ENCODE measurements at regions not wholly inside any gene's neighbourhood (a gene's known extent, or its start where the extent isn't known, plus 50 kb on each side); places are given as distances from the start of the nearest gene placed in this dataset.

- intact Hi-C loops (cut with micrococcal nuclease), result no loop called here
- Histone ChIP-seq H3K4me2 (replicated peaks; ENCODE audit: low read depth, low read length, poor library complexity, severe bottlenecking) (no peak overlapping the region), H4K20me1 (ENCODE audit: control insufficient read depth, insufficient read depth, low read length, poor library complexity, severe bottlenecking) (no peaks in the 10 kb centered on the region), H3K36me3 (replicated peaks in 1 of 2; ENCODE audit: control extremely low read depth in 1 of 2, control insufficient read depth in 1 of 2, extremely low read depth in 1 of 2, insufficient read depth in 2 of 2, low read length in 1 of 2) (no peaks in the 10 kb centered on the region), H3K27ac (ENCODE audit: low read length in 2 of 2) (no peak overlapping the region), H3K27me3 (replicated peaks in 1 of 4; ENCODE audit: control extremely low read depth in 1 of 4, control insufficient read depth in 3 of 4, insufficient read depth in 4 of 4, low read length in 3 of 4) (no peaks in the 10 kb centered on the region), H3K4me3 (ENCODE audit: control extremely low read depth in 1 of 5, extremely low read depth in 1 of 5, insufficient read depth in 1 of 5, low read depth in 2 of 5, low read length in 4 of 5) (no peak overlapping the region), H3K9ac (ENCODE audit: low read length) (no peak overlapping the region), H3K4me1 (ENCODE audit: control insufficient read depth in 2 of 2, insufficient read depth in 2 of 2, low read length in 2 of 2) (no peaks in the 10 kb centered on the region), H3K9me3 (ENCODE audit: control extremely low read depth in 1 of 3, control insufficient read depth in 2 of 3, insufficient read depth in 1 of 3, low read length in 2 of 3) (no peaks in the 10 kb centered on the region), H2AFZ (ENCODE audit: insufficient read depth, low read depth, low read length, poor library complexity, severe bottlenecking) (no peak overlapping the region), H3K79me2 (ENCODE audit: control insufficient read depth, insufficient read depth, low read length) (no peaks in the 10 kb centered on the region)
- Mint-ChIP-seq H3K27me3 (no peaks in the 10 kb centered on the region), H3K4me3 (no peak overlapping the region), H3K27ac (no peak overlapping the region), H3K4me1 (no peaks in the 10 kb centered on the region), H3K9me3 (ENCODE audit: insufficient read depth) (no peaks in the 10 kb centered on the region)
- DNase-seq (no peak), ATAC-seq (ENCODE audit: low read depth) (no peak)
- POLR2A ChIA-PET, result no interaction called here
- TF ChIP-seq EZH2 (IDR thresholded peaks at IDR 0.05; ENCODE audit: borderline replicate concordance, insufficient read depth, low read depth, low read length, poor library complexity, severe bottlenecking), result no peak
- CTCF ChIA-PET, result no interaction called here
- 86% methylated on average over 1 of the region's 2 CpGs for WGBS (ENCODE audit: insufficient coverage)
Measured at GRCh38 chrX:7779644-7780043, 63.3 kb upstream of the VCX start.

- H3K27ac Mint-ChIP-seq, result no peak overlapping the region
- Histone ChIP-seq H3K9me3 (ENCODE audit: control extremely low read depth in 1 of 3, control insufficient read depth in 2 of 3, insufficient read depth in 1 of 3, low read length in 2 of 3) (no peaks in the 10 kb centered on the region), H4K20me1 (ENCODE audit: control insufficient read depth, insufficient read depth, low read length, poor library complexity, severe bottlenecking) (no peaks in the 10 kb centered on the region), H3K36me3 (replicated peaks in 1 of 2; ENCODE audit: control extremely low read depth in 1 of 2, control insufficient read depth in 1 of 2, extremely low read depth in 1 of 2, insufficient read depth in 2 of 2, low read length in 1 of 2) (no peaks in the 10 kb centered on the region), H3K9ac (ENCODE audit: low read length) (no peak overlapping the region), H2AFZ (ENCODE audit: insufficient read depth, low read depth, low read length, poor library complexity, severe bottlenecking) (no peak overlapping the region), H3K4me1 (ENCODE audit: control insufficient read depth in 2 of 2, insufficient read depth in 2 of 2, low read length in 2 of 2) (no peaks in the 10 kb centered on the region), H3K4me2 (replicated peaks; ENCODE audit: low read depth, low read length, poor library complexity, severe bottlenecking) (no peak overlapping the region), H3K27me3 (replicated peaks in 1 of 4; ENCODE audit: control extremely low read depth in 1 of 4, control insufficient read depth in 3 of 4, insufficient read depth in 4 of 4, low read length in 3 of 4) (no peaks in the 10 kb centered on the region), H3K4me3 (ENCODE audit: control extremely low read depth in 1 of 5, extremely low read depth in 1 of 5, insufficient read depth in 1 of 5, low read depth in 2 of 5, low read length in 4 of 5) (no peak overlapping the region), H3K27ac (ENCODE audit: low read length in 2 of 2) (no peak overlapping the region), H3K79me2 (ENCODE audit: control insufficient read depth, insufficient read depth, low read length) (no peaks in the 10 kb centered on the region)
- ATAC-seq (ENCODE audit: low read depth), result no peak
- TF ChIP-seq EZH2 (IDR thresholded peaks at IDR 0.05; ENCODE audit: borderline replicate concordance, insufficient read depth, low read depth, low read length, poor library complexity, severe bottlenecking), result no peak
- TF ChIP-seq CTCF (IDR thresholded peaks at IDR 0.05), result no peak
- DNase-seq, result no peak
- no peak overlapping the region for H3K4me3 Mint-ChIP-seq
- POLR2A ChIA-PET, result no interaction called here
- no peaks in the 10 kb centered on the region for H3K27me3 Mint-ChIP-seq
- no peaks in the 10 kb centered on the region for H3K4me1 Mint-ChIP-seq
- intact Hi-C loops (cut with micrococcal nuclease), result no loop called here
- WGBS (ENCODE audit: insufficient coverage), result no CpG with 5 or more reads among the region's 3 CpGs
- CTCF ChIA-PET, result no interaction called here
- no peaks in the 10 kb centered on the region for H3K9me3 Mint-ChIP-seq (ENCODE audit: insufficient read depth)
Measured at GRCh38 chrX:7775987-7776386, 67.0 kb upstream of the VCX start.

All from B cell (primary cell).